HTR-8/SVneo (cell line): ENCODE measurements at regions not wholly inside any gene's neighbourhood (a gene's known extent, or its start where the extent isn't known, plus 50 kb on each side); places are given as distances from the start of the nearest gene placed in this dataset.
"Not testable (repeated sequence)": the region's sequence is repeated elsewhere in the genome, so short reads cannot be mapped to it uniquely, and the experiment has no call there.

Source experiments
- DNase-seq: peaks from one replicate; pipeline ENCODE4 v3.0.0; 2011; ENCODE audit warnings: low spot score, mixed read lengths; ENCODE audit not compliant: insufficient read length
- FAIRE-seq: peaks from 2 replicates; lab custom pipeline; 2011; peaks lifted over from hg19 to GRCh38; lab: Jason Lieb, UNC

DNA sequence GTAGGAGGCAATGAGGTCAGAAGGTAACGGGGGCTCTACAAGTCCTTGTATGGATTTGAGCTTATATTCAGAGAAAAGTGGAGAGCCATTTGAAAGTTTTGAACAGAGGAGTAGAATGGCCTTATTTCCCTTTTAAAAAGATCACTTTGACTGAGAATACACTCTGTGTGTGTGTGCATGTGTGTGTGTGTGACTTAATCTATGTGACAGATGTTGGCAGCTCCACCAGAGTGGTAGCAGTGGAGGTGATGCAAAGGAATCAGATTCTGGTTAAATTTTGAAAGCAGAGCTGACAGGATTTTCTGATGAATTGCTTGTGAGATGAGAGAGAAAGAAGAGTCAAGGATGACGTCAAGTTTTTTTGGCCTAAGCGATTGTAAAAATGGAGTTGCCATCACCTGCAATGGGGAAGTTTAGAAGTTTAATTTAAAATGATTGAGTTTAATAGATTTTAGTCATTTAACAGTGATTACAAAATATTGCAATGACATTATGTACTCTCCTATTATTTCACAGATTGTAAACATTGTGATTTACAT lies 172.2 kb upstream of the HEY2 start:
- DNase-seq (no peak), FAIRE-seq (no peak)

- DNase-seq (no peak), FAIRE-seq (no peak)
These were observed 164.9 kb upstream of the HEY2 start for GRCh38 chr6:125584468-125584939.

DNA sequence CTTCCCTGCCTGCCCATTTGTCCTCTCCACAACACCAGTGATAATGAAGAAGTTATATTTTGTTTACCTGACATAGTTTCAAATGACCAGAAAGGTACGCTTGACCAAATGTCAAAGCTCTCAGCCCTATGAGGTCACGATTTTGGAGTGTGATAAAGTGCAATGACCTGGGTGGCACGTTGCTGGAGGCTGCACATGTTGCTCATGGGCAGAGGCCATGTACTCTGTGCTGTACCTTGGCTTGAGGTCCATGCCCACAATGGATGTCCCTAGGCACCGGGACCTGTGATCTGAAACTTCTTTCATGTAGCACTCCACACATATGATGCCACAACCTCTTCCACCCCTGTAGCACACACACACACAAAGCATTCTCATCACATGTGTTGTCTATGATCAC lies 164.0 kb upstream of the HEY2 start:
- DNase-seq (no peak), FAIRE-seq (no peak)

- FAIRE-seq, result no peak
- no peak for DNase-seq
These were observed 163.4 kb upstream of the HEY2 start for GRCh38 chr6:125586074-125586473.

- FAIRE-seq (no peak), DNase-seq (no peak)
These were observed 162.8 kb upstream of the HEY2 start for GRCh38 chr6:125586605-125587004.

DNA sequence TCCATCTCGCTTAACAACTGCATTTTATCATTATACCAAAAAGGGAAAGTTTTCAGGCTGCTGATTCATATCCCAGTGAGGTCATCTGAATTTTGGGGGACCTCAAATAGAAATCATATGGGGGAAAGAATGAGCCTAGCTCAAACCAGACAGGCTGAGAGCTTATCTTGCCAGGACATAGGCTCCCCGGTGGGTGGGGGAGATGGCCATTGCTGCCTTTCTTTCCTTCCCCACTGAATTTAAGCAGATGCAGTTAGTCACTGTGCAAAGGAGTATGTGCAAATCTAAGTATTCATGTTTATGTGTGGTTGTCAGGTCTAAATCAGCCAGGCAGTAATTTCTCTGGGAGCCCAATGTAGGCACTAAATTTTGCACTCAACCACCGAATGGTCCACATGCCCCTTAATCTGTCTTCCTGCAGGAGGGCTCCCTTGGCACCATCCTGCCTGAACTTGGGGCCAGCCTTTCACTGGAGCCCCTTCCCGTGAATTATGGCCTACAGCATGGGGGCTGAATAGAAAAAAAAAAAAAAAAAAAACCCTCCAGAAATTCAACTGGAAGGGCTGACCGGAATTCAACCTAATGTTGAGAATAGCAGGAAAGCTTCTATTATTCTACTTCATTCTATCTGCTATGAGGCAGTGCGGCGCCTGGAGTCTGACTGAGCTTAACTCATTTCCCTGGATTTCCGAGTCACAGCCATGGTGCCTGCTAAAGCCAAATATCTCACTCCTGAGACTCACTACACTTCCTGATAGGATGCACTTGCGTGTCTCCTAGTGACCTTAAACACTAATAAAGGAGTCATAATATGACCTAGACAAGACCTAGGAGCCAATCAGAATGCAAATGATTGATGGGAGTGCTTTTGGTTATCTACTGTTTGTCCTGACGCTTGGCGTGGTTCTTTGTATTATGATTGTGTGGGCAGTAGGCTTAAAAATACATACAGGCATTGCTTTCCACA lies 161.5 kb upstream of the HEY2 start:
- DNase-seq (no peak), FAIRE-seq (no peak)

DNA sequence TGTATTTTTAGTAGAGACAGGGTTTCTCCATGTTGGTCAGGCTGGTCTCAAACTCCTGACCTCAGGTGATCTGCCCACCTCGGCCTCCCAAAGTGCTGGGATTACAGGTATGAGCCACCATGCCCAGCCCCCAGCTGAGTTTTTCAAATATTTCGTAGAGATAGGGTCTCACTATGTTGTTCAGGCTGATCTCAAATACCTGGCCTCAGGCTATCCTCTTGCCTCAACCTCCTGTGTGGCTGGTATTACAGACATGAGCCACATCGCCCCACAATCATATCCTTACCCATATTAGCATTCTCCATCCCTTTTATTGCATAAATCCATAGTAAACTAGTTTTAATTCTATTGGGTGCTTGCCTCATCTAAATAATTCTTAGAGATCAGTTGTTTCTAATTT lies 157.6 kb upstream of the HEY2 start:
- not testable (repeated sequence) for FAIRE-seq, DNase-seq

- FAIRE-seq (no peak), DNase-seq (no peak)
These were observed 155.7 kb upstream of the HEY2 start for GRCh38 chr6:125593746-125594145.

GRCh38 chr6:125596020-125596419 lies 153.4 kb upstream of the HEY2 start:
- FAIRE-seq (no peak), DNase-seq (no peak)

- FAIRE-seq (no peak), DNase-seq (no peak)
These were observed 151.8 kb upstream of the HEY2 start for GRCh38 chr6:125597411-125598253.

DNA sequence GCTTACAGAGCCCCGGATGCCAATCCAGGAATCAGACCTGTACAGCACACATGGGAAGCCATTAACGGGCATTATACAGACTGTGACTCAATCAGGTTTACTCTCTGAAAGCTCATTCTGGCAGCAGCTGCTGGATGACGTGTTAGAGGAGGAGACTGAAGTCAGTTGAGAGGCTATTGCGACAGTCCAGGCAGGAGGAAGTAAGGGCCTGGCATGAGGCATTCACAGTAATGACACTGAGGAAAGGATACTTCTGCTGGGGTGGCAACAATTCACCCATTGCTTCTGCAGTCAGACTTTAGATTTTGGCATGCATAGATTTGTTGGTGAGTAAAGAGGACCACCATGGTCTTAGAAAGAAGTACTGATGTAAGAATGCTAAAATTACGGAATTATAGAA lies 151.0 kb upstream of the HEY2 start:
- FAIRE-seq (no peak), DNase-seq (no peak)

DNA sequence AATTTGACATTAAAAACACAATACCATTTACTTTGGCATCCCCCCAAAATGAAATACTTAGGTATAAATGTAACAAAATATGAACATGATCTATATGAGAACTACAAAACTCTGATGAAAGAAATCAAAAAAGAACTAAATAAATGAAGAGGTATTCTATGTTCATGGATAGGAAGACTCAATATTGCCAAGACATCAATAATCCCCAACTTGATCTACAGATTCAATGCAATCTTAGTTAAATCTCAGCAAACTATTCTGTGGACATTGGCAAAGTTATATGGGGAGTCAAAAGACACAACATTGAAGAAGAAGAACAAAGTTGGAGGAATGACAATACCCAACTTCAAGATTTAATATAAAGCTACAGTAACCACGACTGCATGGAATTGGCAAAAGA lies 145.2 kb upstream of the HEY2 start:
- FAIRE-seq (no peak), DNase-seq (no peak)

DNA sequence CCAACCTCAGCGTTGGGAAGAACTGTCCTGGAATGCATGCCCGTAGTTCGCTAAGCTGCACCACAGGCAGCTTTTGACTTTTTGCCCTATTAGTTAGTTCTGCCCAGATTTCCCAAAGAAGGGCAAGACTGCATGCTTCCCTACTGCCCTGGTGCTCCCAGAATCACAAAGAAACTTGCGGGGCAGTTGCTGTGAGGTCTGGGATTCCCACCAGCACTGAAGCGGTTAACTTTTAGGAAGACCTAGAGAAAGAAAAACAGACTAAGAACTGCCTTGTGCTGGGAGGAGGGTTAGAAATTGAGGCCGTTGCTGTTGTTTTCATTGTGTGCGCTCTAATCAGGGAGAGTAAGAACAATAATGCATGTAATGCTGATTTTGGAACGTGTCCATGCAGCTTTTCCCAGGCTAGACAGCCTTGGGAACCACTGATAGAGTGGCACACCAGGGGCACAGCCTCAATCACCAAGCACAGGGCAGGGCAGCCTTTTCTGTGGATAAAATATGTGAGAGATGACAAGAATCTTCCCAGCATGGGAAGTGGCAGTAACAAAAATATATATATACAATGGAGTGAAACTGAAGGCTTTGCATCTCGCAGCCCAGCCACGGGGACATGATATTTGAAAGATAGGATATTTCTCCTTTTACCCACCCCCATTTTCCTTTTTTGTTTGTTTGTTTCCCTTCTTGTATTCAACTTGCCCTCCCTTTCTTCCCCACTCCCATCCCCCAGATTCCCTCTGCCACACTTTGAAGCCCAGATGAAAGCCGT lies 137.7 kb upstream of the HEY2 start:
- DNase-seq (no peak), FAIRE-seq (no peak)

DNA sequence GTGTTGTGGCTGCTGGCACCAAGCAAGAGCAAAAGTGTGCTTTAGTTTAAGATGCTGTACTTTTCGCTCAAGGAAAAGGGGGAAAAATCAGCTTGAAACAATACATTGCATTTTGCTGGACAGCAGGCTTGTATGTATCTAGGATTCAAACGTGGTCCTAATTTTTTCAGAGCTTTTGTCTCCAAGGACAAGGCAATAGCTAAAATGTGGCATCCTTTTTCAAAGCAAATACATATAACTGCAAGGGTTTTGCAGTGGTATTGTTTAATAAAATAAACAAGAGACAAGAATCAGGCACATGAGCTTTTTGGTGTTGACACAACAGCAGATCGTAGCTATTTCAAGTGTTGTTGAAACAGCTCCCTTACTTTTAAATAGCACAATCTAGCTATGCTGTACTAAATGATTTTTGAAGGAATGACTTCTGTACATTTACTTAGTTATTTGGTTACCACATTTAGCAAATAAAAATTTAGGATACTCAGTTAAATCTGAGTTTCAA lies 137.0 kb upstream of the HEY2 start:
- no peak for DNase-seq
- FAIRE-seq, result no peak

- FAIRE-seq, result no peak
- DNase-seq, result no peak
These were observed 130.8 kb upstream of the HEY2 start for GRCh38 chr6:125618629-125619028.

- no peak for DNase-seq
- FAIRE-seq, result no peak
These were observed 126.3 kb upstream of the HEY2 start for GRCh38 chr6:125623085-125623484.

DNA sequence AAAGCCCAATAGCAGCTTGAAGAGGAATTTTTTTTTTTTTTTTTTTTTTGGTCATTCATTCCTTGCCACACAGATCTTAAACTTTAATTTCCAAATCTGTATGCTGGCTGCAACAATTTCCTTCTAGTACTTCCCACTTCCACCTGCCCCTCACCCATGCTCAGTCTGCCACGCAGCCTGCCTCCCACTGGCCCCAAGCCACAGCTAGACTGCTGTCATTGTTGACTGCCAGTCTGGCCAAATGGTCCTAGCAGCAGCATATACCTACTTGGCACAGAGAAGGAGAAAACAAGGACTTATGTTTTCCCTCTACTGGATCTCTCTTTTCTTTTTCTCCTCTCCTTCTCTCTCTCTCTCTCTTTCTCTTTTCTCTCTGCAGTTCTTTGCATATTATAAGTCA lies 118.3 kb upstream of the HEY2 start:
- FAIRE-seq (no peak), DNase-seq (no peak)

GRCh38 chr6:125636011-125636410 lies 113.4 kb upstream of the HEY2 start:
- not testable (repeated sequence) for DNase-seq, FAIRE-seq

GRCh38 chr6:125636671-125637070 lies 112.8 kb upstream of the HEY2 start:
- DNase-seq, result no peak
- FAIRE-seq, result no peak

DNA sequence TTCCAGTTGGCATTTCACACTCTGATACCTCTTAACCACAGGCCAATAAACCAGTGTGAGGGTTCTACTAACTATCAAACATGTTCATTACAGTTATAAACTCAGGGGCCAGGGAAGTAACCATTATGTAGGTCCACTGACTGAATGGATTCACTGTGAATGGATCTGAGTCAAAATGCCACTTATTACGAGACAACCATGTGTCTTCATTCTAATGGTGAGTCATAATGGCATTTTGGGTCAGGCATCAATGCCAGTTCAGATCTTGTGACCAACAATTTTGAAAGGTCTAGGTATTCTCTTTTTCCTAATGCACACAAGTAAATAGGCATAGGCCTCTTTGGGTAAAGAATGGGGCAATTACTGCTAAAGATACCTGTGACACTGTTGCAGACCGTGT lies 112.2 kb upstream of the HEY2 start:
- FAIRE-seq (no peak), DNase-seq (no peak)
